ENCODE measurements at regions not wholly inside any gene's neighbourhood (a gene's known extent, or its start where the extent isn't known, plus 50 kb on each side); places are given as distances from the start of the nearest gene placed in this dataset.

GRCh38 chr13:64075543-64076271, 2660.1 kb upstream of the PCDH20 start (continued):
- no peak for TF ChIP-seq HOXD1 (CRISPR knock-in tag; IDR thresholded peaks at IDR 0.05)
- no peak for TF ChIP-seq KAT2B (IDR thresholded peaks at IDR 0.05; ENCODE audit: borderline replicate concordance, low read depth, low read length)
- TF ChIP-seq NR3C1 (CRISPR knock-in tag; IDR thresholded peaks at IDR 0.05): no peak
- TF ChIP-seq SNRNP70 (IDR thresholded peaks at IDR 0.05; ENCODE audit: low read depth, low read length): no peak
- no peak for TF ChIP-seq PREB (CRISPR knock-in tag; IDR thresholded peaks at IDR 0.05)
- no peak for TF ChIP-seq ETS1 (CRISPR knock-in tag; IDR thresholded peaks at IDR 0.05)
- no peak for TF ChIP-seq ZNF782 (CRISPR knock-in tag; IDR thresholded peaks at IDR 0.05; ENCODE audit: borderline replicate concordance)
- peak; percentile 33 for TF ChIP-seq ZNF883 (CRISPR knock-in tag; IDR thresholded peaks at IDR 0.05; ENCODE audit: not compliant biosample characterization)
- no peak; the same call in 1 of the 2 replicates for TF ChIP-seq MXD1 (CRISPR knock-in tag; IDR thresholded peaks at IDR 0.05)
- no peak for TF ChIP-seq PHF21A (CRISPR knock-in tag; IDR thresholded peaks at IDR 0.05)
- TF ChIP-seq CC2D1A (CRISPR knock-in tag; IDR thresholded peaks at IDR 0.05): no peak
- TF ChIP-seq CHD2 (IDR thresholded peaks at IDR 0.05; ENCODE audit: low read depth, low read length): no peak
- TF ChIP-seq AHDC1 (CRISPR knock-in tag; IDR thresholded peaks at IDR 0.05; ENCODE audit: borderline replicate concordance): 0 out of 2 replicates have a peak, but pooled peaks have one; percentile 49
- TF ChIP-seq FLYWCH1 (CRISPR knock-in tag; IDR thresholded peaks at IDR 0.05): no peak
- TF ChIP-seq ZNF556 (CRISPR knock-in tag; IDR thresholded peaks at IDR 0.05; ENCODE audit: borderline replicate concordance): no peak
- no peak for TF ChIP-seq ZBTB25 (CRISPR knock-in tag; IDR thresholded peaks at IDR 0.05)
- no peak for TF ChIP-seq NFIC (IDR thresholded peaks at IDR 0.05; ENCODE audit: low read length)
- 0 out of 2 replicates have a peak, but pooled peaks have one; percentile 49 for TF ChIP-seq SP4 (CRISPR knock-in tag; IDR thresholded peaks at IDR 0.05)
- no peak for TF ChIP-seq PTBP1 (IDR thresholded peaks at IDR 0.05; ENCODE audit: low read depth, low read length, poor library complexity, severe bottlenecking)
- peak; percentile 44; the same call in 1 of the 2 replicates for TF ChIP-seq DR1 (CRISPR knock-in tag; IDR thresholded peaks at IDR 0.05)
- peak; percentile 40; the same call in 1 of the 2 replicates for TF ChIP-seq ZIK1 (CRISPR knock-in tag; IDR thresholded peaks at IDR 0.05; ENCODE audit: borderline replicate concordance, low read depth)
